Neural progenitor cell (in vitro differentiated cells): ENCODE measurements at regions not wholly inside any gene's neighbourhood (a gene's known extent, or its start where the extent isn't known, plus 50 kb on each side); places are given as distances from the start of the nearest gene placed in this dataset.

Experiments used
- DNase-seq: peaks from one replicate; pipeline ENCODE4 v3.0.0-alpha.2; 2016; ENCODE audit warnings: low spot score
- H2AFZ ChIP-seq: fragments of 200-600 bp; sonication (generic); replicated peaks from 2 replicates; pipeline ENCODE4 v1.6.1; 2016; ENCODE audit warnings: antibody characterized with exemption
- H3F3A ChIP-seq: fragments of 200-600 bp; sonication (generic); 2 replicates; pipeline ENCODE4 v1.6.1; 2016; ENCODE audit warnings: antibody characterized with exemption, low read depth
- H3K27ac ChIP-seq: fragments of 200-600 bp; sonication (generic); 2 replicates; pipeline ENCODE4 v1.5.1; 2016; ENCODE audit warnings: mild to moderate bottlenecking
- H3K27me3 ChIP-seq: fragments of 200-600 bp; sonication (generic); 2 replicates; pipeline ENCODE4 v1.6.1; 2016; ENCODE audit warnings: mild to moderate bottlenecking, moderate library complexity
- H3K36me3 ChIP-seq: fragments of 200-600 bp; sonication (generic); 2 replicates; pipeline ENCODE4 v1.5.1; 2016
- H3K4me1 ChIP-seq: fragments of 200-600 bp; sonication (generic); 2 replicates; pipeline ENCODE4 v1.6.1; 2016; ENCODE audit warnings: mixed run types
- H3K4me2 ChIP-seq: fragments of 200-600 bp; sonication (generic); 2 replicates; pipeline ENCODE4 v1.6.1; 2016
- H3K4me3 ChIP-seq: fragments of 200-600 bp; sonication (generic); 2 replicates; pipeline ENCODE4 v1.5.1; 2016
- H3K79me2 ChIP-seq: fragments of 200-600 bp; sonication (generic); 2 replicates; pipeline ENCODE4 v1.6.1; 2016; ENCODE audit warnings: low read depth
- H3K9ac ChIP-seq: fragments of 200-600 bp; sonication (generic); 2 replicates; pipeline ENCODE4 v1.6.1; 2016
- H3K9me3 ChIP-seq: fragments of 200-600 bp; sonication (generic); 2 replicates; pipeline ENCODE4 v1.5.1; 2016; ENCODE audit warnings: low read depth
- H4K20me1 ChIP-seq: fragments of 200-600 bp; sonication (generic); 2 replicates; pipeline ENCODE4 v1.6.1; 2016; ENCODE audit warnings: low read depth
- H3K27ac Mint-ChIP-seq: 3 replicates; pipeline ENCODE4 v1.8.0; 2021; ENCODE audit warnings: mixed read lengths
- H3K27me3 Mint-ChIP-seq: 2 replicates; pipeline ENCODE4 v1.8.0; 2022; ENCODE audit warnings: low read depth, mild to moderate bottlenecking, inconsistent platforms, moderate library complexity, mixed read lengths; ENCODE audit not compliant: insufficient read depth
- H3K36me3 Mint-ChIP-seq: 3 replicates; pipeline ENCODE4 v1.8.0; 2021; ENCODE audit warnings: mixed read lengths
- H3K4me1 Mint-ChIP-seq: 3 replicates; pipeline ENCODE4 v1.8.0; 2021; ENCODE audit warnings: mixed read lengths
- H3K4me3 Mint-ChIP-seq: 3 replicates; pipeline ENCODE4 v1.8.0; 2021; ENCODE audit warnings: mild to moderate bottlenecking, moderate library complexity, mixed read lengths
- H3K9me3 Mint-ChIP-seq: 3 replicates; pipeline ENCODE4 v1.8.0; 2020; ENCODE audit warnings: mixed read lengths
- EZH2 ChIP-seq: fragments of 200-600 bp; sonication (generic); IDR thresholded peaks from 2 replicates; pipeline ENCODE4 v1.6.1; 2017; ENCODE audit warnings: antibody characterized with exemption, mild to moderate bottlenecking, moderate library complexity
- EZH2phosphoT487 ChIP-seq: fragments of 200-600 bp; sonication (generic); IDR thresholded peaks from 2 replicates; pipeline ENCODE4 v1.6.1; 2017; ENCODE audit warnings: antibody characterized with exemption
- TF ChIP-seq, protein P1 (sequence below): fragments of 200-600 bp; sonication (generic); IDR thresholded peaks from 2 replicates; pipeline ENCODE4 v1.5.1; 2017; ENCODE audit warnings: antibody characterized with exemption, mild to moderate bottlenecking

DNA sequence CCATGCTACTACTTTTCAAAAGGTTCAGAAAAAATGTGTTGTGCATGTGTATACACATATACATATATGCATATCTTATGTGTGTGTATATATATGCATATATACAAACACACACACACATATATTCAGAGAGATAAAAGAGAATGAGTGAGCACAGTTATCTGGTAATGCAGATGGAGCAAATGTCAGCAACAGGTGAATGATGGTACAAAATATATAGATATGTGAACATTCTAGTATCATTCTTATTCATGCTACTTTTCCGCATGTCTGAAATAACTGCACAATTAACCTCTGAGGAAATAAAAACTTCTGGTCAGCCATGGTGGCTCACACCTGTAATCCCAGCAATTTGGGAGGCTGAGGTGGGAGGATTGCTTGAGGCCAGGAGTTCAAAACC lies 222.6 kb upstream of the NANOGP8 start:
- Mint-ChIP-seq H3K27me3 (no peaks in the 10 kb centered on the region), H3K27ac (no peak overlapping the region), H3K36me3 (no peaks in the 10 kb centered on the region), H3K9me3 (no peaks in the 10 kb centered on the region), H3K4me1 (peaks cover 23% of the 10 kb centered on the region), H3K4me3 (no peak overlapping the region)
- Histone ChIP-seq H3K9ac (no peak overlapping the region), H3F3A (no peaks in the 10 kb centered on the region), H3K79me2 (no peaks in the 10 kb centered on the region), H3K9me3 (no peaks in the 10 kb centered on the region), H2AFZ (no peak overlapping the region), H3K27ac (no peak overlapping the region), H3K4me3 (no peak overlapping the region), H3K27me3 (no peaks in the 10 kb centered on the region), H3K4me1 (peaks cover 13% of the 10 kb centered on the region), H3K4me2 (no peak overlapping the region), H4K20me1 (no peaks in the 10 kb centered on the region), H3K36me3 (no peaks in the 10 kb centered on the region)
- no peak for DNase-seq
- no peak for TF ChIP-seq EZH2

DNA sequence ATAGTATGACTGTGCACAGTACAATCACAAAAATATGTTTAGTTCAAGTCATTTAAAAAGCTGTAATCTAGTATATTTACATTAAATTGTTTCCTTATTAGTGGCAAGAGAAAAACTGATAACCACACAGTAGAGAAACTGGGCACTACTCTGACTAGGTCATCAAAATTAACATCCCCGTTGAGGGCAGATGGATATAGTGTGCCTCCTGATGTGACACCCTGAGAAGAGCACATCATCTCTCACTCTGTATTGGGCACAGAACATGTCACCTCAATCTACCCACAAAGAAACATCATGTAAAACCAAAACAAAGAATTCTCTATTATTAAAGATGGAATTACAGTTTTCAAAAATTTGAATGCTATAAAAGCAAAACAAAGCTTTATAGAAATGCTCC lies 221.9 kb upstream of the NANOGP8 start:
- no peak for TF ChIP-seq EZH2phosphoT487
- TF ChIP-seq, protein P1, sequence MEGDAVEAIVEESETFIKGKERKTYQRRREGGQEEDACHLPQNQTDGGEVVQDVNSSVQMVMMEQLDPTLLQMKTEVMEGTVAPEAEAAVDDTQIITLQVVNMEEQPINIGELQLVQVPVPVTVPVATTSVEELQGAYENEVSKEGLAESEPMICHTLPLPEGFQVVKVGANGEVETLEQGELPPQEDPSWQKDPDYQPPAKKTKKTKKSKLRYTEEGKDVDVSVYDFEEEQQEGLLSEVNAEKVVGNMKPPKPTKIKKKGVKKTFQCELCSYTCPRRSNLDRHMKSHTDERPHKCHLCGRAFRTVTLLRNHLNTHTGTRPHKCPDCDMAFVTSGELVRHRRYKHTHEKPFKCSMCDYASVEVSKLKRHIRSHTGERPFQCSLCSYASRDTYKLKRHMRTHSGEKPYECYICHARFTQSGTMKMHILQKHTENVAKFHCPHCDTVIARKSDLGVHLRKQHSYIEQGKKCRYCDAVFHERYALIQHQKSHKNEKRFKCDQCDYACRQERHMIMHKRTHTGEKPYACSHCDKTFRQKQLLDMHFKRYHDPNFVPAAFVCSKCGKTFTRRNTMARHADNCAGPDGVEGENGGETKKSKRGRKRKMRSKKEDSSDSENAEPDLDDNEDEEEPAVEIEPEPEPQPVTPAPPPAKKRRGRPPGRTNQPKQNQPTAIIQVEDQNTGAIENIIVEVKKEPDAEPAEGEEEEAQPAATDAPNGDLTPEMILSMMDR = no peak
- no peak for TF ChIP-seq EZH2
- Mint-ChIP-seq H3K36me3 (no peaks in the 10 kb centered on the region), H3K27ac (peak overlapping the region; percentile 89), H3K4me1 (peaks cover 23% of the 10 kb centered on the region), H3K9me3 (no peaks in the 10 kb centered on the region), H3K27me3 (no peaks in the 10 kb centered on the region), H3K4me3 (no peak overlapping the region)
- no peaks in the 10 kb centered on the region for H3K79me2 ChIP-seq
- no peak overlapping the region for H3K27ac ChIP-seq
- H3F3A ChIP-seq = no peaks in the 10 kb centered on the region
- H3K9ac ChIP-seq = no peak overlapping the region
- no peaks in the 10 kb centered on the region for H3K36me3 ChIP-seq
- H3K27me3 ChIP-seq = no peaks in the 10 kb centered on the region
- H3K9me3 ChIP-seq = no peaks in the 10 kb centered on the region
- no peaks in the 10 kb centered on the region for H4K20me1 ChIP-seq
- no peak overlapping the region for H2AFZ ChIP-seq
- peaks cover 13% of the 10 kb centered on the region for H3K4me1 ChIP-seq
- no peak overlapping the region for H3K4me2 ChIP-seq
- no peak for DNase-seq
- H3K4me3 ChIP-seq = no peak overlapping the region

DNA sequence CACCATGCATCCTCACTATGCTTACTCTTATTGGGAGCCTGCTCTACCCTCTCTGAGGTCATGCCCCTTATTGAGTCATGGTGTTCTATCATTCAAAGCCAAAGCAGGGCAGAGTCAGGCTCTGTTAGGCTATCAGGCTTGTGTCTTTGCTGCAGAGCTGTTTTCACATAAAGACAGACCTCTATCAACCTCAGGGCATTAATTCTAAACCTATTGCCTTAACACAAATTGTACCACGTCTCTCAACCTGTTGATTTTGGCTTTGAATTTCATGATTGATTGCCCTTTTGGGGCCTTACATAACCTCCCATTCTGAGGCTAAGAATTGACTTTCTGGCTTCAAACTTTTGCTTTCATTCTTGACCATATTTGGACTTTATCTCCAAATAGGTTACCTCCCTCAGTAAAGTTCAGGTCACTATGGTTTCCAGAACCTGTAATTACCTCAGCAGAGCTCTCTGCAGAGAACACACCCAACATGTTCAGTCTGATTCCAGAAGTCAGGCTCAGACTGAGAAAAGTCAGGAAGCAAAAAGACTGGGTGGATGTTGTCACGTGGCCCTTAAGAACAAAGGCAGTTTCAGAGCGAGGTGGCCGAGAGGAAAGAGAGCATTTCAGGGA lies 221.4 kb upstream of the NANOGP8 start:
- no peaks in the 10 kb centered on the region for H3K36me3 ChIP-seq
- no peaks in the 10 kb centered on the region for H3K9me3 Mint-ChIP-seq
- H3K4me1 ChIP-seq = peaks cover 13% of the 10 kb centered on the region
- no peak for DNase-seq
- H3K4me1 Mint-ChIP-seq = peaks cover 23% of the 10 kb centered on the region
- no peaks in the 10 kb centered on the region for H3K9me3 ChIP-seq
- H3K36me3 Mint-ChIP-seq = no peaks in the 10 kb centered on the region
- TF ChIP-seq EZH2phosphoT487 (no peak), EZH2 (no peak)
- TF ChIP-seq, protein P1 = no peak
- no peak overlapping the region for H3K9ac ChIP-seq
- H3K27ac Mint-ChIP-seq = peak overlapping the region; percentile 89
- no peak overlapping the region for H3K4me2 ChIP-seq
- no peaks in the 10 kb centered on the region for H3F3A ChIP-seq
- no peak overlapping the region for H3K4me3 ChIP-seq
- no peaks in the 10 kb centered on the region for H3K79me2 ChIP-seq
- H2AFZ ChIP-seq = no peak overlapping the region
- no peaks in the 10 kb centered on the region for H3K27me3 Mint-ChIP-seq
- no peak overlapping the region for H3K4me3 Mint-ChIP-seq
- H3K27me3 ChIP-seq = no peaks in the 10 kb centered on the region
- H3K27ac ChIP-seq = no peak overlapping the region
- no peaks in the 10 kb centered on the region for H4K20me1 ChIP-seq

DNA sequence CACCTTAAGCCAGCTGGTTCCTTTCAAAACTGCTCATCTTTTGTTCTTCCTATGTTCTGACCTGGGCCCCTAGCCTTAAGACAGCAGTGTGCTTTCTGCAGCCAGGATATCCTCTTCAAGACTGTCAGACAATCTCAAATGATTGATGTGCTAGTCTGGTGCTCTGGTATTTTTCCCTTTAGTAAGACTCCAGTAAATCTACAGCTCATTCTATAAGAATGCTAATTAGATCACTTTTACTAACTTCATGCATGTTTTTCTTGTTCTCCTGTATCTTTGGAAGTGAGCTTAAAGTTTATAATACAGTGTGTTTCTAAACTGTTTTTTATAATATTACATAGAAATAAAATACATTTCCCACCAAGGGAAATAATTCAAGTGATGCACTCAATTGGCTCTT lies 220.9 kb upstream of the NANOGP8 start:
- DNase-seq = no peak
- Histone ChIP-seq H3K4me1 (peaks cover 13% of the 10 kb centered on the region), H3K9me3 (no peaks in the 10 kb centered on the region), H4K20me1 (no peaks in the 10 kb centered on the region), H3K36me3 (no peaks in the 10 kb centered on the region), H3K27me3 (no peaks in the 10 kb centered on the region), H3K79me2 (no peaks in the 10 kb centered on the region), H3K4me3 (no peak overlapping the region), H2AFZ (no peak overlapping the region), H3F3A (no peaks in the 10 kb centered on the region), H3K4me2 (no peak overlapping the region), H3K27ac (no peak overlapping the region), H3K9ac (no peak overlapping the region)
- Mint-ChIP-seq H3K4me1 (peaks cover 23% of the 10 kb centered on the region), H3K27me3 (no peaks in the 10 kb centered on the region), H3K4me3 (no peak overlapping the region), H3K27ac (peak overlapping the region; percentile 73), H3K9me3 (no peaks in the 10 kb centered on the region), H3K36me3 (no peaks in the 10 kb centered on the region)
- TF ChIP-seq, protein P1 = no peak
- TF ChIP-seq EZH2phosphoT487 = no peak
- TF ChIP-seq EZH2 = no peak
